Left renal cortex interstitium (tissue), 4 donors: ENCODE measurements at regions not wholly inside any gene's neighbourhood (a gene's known extent, or its start where the extent isn't known, plus 50 kb on each side); places are given as distances from the start of the nearest gene placed in this dataset.

Source experiments
- DNase-seq, 4 donors: peaks; one replicate each; pipeline ENCODE4 v3.0.0-alpha.2; 2013; ENCODE audit warnings: low read depth in 4 of 4, low spot score in 2 of 4, missing footprints in 1 of 4

DNA sequence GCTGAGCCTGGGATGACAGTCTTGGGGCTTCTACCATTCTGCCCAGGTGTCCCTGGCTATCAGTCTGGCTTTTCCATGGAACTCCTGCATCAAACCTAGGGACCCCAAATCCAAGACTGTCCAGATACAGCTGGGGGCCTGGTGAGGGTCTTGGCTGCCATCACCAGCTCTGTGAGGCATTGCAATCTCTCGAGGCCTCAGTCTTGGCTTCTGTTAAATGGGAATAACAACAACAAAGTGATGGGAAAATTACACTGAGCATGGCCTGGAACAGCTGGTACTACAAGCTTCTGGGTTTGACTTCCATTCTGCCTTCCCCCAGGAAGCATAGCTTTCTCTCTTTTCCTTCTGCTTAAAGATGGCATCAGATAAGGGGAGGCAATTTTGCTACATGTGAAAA, 50.0 kb upstream of the LCTL start:
- no peak for DNase-seq

DNA sequence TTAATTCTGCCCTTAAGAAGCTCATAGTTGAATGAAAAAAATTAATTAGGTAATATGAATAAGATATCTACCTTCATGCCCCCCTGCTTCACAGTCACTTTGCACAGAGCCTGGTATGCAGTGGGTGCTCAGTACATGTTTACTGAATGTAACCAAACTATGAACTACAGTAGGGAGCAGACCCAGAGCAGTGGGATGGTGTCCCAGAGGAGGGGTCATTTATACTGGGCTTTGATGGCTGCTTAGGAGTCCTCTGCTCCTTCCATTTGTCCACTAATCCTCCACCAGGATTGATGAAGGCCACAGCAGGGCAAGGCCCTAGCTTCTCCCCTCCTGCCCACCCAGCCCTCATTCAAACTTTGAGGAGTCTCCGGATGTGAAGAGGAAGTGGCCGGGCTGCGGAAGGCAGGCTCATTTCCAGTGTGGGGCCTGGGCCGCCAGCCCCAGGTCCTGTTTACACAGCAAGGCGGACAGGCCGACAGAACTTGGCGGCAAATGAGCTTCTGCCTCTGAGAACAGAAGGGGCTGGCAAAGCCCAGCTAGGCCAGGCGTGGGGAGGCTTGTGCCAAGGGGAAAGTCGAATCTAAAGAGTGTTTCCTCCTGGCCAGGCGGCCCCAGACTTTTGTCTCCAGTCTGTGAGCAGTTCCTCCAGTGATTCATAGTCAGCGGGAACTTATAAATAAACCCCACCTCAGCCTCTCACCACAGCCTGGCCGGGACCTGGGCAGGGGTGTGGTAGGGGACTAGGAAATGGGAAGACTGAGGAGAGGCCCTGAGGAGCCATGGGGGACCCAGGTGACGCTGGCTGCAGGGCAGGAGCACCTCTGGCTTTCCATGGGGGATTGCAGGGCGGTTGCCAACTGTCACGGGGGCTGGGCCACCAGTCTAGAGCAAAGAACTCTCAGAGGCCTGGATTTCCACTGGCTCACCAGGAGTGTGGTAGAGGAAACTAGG, 51.6 kb upstream of the LCTL start:
- no peak for DNase-seq

DNA sequence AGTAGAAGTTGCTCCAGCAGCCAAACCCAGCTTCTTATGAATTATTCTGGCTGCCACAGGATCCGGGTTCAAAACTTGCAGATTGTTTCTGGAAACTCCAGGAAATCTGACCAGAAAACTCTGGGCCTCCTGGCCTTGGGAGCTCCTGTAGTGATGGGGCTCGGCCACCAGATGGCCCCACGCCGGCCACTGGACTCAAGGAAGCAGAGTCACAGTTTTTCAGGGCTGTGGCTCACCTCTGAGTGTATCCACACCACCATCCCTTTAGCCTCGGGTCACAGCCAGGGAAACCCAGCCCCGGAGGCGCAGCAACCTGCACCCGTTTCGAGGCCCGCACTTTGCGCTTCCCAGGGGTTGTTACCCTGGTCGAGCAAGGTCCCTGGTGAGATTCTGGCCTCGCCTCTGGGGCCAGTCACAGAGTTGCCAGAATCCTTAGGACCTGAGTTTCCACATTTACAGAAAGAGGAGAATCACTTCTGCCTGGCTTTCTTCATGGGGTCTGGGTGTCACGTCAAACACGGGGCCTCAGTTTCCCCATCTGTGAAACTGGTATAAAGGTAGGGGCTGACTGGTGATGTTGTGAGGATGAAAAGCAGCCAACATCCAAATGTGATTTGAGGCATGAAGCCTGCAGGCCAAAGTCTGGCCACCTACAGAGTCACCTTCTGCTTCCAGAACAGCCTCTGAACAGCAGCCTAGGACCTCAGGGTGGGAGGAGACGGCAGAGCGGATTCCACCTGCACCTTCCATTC, 53.5 kb upstream of the LCTL start:
- no peak for DNase-seq

DNA sequence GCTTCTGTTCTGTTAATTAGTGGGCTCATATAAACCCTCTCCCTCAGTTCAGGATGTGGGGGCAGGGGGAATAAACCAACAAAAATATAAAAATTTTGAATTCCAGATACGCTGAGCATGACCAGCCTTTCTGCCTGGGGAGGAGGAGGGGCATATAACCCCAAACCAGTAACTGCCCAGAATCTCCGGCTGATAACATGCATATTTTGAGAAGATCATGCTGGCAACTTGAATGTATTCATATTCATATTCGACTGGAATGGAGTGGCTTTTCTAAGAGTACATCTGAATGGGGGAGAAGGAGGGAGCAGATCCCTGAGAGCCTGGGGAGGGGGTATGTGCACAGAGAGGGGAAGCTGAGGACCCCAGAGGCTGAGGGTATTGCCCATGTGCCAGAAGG, 54.5 kb upstream of the LCTL start:
- DNase-seq, result no peak

DNA sequence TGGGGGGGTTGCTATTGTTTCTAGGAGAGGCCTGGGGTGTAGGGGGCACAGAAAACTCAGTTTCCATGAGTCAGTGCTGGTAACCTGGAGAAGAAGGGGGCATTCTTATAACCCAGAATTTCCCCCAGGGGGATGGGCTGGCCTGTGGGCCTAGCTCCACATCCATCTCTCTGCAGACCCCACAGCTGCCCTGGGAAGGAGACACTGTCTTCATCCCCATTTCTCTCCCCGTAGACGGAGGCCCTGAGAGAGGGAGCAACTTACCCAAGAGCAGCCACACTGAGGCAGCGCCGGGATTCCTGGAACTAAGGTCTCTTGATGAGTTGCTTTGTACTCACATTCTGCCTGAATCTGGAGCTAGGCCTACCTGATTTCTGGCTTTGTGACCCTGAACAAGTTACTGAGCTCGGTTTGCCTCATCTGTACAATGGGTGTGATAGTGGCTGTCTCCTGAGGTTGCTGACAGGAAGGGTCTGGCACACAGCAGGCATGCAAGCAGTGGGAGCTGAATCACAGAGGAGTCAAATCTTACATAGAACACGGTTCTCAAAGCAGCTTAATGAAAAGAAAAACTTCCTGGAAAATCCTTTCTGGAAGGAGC, 55.0 kb upstream of the LCTL start:
- DNase-seq, result no peak

DNA sequence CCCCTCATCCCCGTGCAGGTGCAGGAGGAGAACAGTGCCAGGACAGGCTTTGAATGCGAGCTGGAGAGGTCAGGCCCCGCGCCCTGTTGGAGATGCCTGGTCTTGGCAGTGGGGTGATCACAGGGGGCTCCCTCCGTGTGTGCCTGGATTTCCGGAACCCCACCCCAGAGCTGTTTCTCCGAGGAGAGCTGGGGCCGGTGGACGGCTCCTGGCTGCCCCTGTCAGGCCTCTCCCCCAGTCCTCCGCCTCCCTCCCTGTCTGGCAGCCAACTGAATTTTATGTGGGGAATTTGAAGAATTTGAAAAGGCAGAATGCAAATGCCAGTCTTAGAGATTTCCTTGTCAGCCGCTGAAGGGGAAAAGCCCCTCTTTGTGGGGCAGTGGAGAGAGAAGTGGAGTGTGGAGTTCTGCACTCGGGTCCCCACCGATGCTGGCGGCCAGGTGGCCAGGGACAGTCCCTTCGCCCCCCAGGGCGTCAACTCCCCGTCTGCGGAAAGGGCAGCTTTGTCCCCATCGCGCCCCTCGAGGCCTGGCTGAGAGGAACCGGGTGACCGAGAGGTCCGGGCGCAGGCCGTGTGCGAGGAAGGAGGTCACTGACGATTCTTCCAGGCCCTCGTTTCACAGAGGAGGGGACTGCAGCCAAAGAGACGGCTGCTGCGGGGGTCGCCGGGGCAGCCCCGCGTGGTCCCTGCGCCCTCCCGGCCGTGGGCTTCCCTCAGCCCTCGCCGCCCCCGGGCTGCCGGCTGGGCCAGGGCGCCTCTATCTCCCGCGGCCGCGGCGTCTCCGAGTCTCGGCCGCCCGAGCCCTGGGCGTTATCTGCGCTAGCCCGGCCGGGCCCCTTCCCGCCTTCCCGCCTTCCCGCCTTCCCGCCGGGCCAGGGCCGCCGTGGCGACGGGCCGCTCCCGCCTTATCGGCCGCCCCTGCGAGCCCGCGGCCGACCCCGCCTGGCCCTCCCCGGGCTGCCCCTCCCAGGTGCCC, 56.0 kb upstream of the LCTL start:
- DNase-seq, result no peak

DNA sequence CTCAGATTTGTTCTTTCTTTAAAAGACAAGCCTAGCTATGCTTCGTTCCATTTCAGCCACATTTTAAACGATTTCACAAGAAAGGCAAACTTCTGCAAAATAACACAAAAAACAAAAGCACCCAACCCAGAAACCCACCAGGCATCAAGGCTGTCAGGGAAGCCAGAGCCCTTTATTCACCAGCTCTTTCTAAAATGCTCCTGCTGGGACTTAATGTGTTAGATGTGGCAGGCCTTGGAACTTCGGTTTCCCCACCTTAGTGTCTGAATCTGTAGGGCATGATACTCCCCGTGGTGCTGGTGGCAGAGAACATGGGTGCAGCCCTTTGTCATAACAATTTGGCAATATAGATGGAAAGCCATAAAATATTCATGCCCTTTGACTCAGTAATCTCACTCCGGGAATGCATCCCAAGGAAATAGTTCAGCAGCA, 56.8 kb upstream of the LCTL start:
- DNase-seq, result no peak

DNA sequence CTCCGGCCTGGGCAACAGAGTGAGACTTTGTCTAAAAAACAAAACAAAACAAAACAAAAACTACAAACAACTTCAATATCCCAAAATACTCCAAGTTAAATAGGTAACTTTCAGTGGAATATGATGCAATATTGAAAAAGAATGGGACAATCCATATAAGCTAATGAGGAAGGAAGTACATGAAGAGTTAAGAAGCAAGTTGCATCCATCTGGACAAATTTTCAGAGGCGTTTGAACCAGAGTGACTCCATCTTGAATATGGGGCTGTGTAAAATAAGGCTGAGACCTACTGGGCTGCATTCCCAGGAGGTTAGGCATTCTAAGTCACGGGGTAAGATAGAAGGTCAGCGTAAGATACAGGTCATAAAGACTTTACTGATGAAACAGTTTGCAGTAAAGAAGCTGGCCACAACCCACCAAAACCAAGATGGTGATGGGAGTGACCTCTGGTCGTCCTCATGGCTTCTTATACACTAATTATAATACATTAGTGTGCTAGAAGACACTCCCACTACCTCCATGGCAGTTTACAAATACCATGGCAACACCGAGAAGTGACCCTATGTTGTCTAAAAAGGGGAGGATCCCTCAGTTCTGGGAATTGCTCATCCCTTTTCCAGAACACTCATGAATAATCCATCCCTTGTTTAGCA, 58.1 kb upstream of the LCTL start:
- DNase-seq, result no peak

DNA sequence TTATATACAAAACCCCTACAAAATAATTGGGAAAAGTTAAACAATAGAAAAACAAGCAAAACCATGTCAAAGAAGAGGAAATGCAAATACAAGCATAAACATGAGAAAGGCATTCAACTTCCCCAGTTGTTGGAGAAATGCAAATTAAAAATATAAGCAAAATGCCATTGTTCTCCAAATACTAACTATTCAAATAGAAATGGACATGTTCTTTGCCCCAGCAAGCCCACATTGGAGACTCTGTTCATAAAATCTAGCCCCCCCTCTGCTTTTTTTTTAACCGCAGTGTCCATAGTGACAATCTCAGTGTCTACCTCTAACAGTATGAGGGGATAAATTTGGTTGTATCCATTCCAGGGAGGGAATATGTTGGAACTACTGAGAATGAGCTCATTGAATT, 59.7 kb upstream of the LCTL start:
- DNase-seq, result no peak

DNA sequence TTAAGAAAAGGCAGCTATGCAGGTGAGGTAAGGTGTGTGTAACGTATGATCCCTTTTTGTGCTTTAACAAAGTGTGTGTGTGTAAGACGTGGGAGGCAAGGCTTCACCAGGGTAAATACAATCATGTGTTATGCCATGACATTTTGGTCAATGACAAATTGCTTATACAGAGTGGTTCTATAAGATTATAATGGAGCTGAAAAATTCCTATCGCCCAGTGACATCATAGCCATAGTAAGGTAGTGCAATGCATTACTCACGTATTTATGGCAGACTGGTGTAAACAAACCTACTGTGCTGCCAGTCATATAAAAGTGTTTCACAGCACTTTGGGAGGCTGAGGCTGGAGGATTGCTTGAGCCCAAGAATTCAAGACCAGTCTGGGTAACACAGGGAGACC, 60.2 kb upstream of the LCTL start:
- no peak for DNase-seq

DNA sequence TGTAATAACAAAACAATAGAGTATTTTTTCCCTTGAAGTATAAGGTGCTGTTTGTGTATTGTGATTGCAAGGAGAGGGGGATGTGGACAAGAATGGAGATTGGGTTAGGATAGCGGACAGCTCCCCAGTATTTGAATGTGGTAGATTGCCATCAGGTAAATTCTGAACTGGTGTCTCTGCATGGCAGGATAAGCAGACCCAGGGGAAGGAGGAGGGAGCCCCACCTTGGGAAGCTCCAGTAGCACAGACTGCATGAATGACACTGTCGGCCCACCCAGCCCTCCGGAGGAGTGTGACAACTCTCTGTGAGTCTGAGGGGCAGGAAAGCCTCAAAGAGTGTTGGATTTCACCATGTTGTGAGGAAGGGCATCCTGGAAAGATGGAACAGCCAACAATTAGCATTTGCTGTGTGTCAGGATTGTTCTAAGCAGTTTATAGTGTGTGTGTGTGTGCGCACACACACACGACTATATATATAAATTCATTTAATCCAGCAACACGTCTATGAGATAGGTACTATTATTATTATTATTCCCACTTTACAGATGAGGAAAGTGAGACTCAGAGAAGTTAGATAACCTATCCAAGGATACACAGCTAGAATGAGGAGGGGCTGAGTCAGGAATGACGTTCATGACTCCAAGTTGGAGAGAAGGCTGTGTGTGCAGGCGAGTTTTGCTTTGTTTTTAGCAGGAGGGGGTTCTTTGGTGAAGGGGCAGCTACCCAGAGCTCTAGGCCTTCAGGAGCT, 63.4 kb upstream of the LCTL start:
- no peak for DNase-seq

DNA sequence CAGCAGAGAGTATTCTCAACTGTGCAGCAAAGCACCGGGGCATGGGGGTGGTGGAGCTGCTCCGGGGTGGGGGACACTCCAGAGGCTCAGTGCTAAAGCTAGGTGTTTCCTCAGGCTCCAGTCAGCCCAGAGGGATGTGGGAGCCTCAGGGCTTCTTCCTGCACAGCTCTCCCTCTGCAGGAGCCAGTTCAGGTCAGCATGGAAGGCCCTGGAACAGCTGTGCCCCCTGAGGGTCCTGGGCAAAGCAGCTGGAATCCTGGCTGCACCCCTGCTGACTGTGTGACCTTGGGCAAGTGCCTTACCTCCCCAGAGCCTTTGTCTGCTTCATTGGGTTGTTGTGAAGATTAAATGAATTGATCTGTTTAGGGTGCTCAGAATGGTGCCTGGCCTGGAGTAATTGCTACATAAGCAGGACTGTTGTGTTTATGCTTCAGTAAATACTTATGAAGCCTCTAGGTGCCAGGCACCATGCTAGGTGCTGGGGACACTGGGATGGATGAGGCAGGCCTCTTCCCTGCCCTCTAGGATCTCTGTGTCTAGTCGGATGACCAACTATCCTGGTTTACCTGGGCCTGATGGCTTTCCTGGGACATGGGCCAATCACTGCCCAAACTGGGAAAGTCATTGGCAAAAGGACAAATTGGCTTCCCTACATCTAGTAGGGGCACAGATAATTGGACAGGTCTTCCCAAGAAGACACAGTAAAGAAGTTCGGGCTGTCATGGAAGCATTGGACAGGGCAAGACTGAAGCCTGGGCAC, 64.2 kb upstream of the LCTL start:
- DNase-seq, result no peak

DNA sequence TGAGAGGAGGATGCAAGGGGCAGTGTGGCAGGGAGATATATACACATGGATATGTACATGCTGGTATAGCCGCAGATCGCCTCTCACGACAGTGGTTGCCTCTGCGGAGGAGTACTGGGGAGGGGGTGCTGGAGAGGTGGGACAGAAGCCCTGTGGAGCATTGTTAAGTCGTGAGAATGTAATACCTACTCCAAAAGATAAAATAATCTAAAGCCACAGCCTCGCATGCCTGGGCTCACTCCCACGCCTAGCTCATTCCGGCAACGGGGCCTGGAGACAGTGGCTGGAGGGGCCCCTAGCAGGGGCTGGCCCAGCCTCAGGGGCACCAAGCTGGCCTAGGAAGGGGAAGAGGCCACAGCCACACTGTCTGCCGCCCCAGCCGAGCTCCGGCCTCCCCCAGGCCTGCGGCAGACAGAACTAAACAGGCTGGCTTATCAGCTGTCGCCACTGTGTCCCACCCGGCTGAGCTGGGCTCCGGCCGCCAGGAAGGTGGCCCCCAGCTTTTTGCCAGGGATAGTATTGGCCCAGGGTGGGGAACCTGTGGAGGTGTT, 65.1 kb upstream of the LCTL start:
- peak in 1 of 4 donors; percentile 49 for DNase-seq

DNA sequence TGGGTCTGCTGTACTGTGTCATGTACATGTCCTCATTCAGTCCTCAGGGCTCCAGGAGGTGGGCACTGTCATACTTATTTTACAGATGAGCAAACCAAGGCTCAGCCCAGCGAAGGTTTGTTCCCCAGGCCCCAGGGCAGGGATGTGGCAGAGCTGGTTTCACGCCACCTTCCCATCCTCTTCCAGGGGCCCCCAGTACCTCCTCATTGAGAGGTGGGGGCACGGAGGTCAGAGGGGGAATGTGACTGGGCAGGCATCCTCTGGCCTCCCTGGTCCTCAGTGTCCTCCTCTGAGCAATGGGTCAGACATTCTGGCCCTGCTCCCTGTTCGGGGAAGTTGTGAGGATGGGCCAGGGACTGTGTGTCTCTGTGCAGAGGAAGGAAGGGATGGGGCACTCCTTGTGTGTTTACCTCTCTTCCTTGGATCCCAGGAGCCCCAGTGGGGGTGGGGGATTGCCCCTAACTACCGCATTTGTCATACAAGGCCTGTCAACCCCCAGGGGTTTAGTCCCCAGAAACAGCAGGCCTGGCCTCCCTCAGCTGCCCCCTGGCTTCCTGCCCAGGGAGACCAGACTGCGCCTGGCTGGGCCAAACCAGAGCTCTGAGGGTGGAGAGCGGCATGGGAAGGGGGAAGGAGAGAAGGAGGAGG, 65.9 kb upstream of the LCTL start:
- DNase-seq, result no peak

DNA sequence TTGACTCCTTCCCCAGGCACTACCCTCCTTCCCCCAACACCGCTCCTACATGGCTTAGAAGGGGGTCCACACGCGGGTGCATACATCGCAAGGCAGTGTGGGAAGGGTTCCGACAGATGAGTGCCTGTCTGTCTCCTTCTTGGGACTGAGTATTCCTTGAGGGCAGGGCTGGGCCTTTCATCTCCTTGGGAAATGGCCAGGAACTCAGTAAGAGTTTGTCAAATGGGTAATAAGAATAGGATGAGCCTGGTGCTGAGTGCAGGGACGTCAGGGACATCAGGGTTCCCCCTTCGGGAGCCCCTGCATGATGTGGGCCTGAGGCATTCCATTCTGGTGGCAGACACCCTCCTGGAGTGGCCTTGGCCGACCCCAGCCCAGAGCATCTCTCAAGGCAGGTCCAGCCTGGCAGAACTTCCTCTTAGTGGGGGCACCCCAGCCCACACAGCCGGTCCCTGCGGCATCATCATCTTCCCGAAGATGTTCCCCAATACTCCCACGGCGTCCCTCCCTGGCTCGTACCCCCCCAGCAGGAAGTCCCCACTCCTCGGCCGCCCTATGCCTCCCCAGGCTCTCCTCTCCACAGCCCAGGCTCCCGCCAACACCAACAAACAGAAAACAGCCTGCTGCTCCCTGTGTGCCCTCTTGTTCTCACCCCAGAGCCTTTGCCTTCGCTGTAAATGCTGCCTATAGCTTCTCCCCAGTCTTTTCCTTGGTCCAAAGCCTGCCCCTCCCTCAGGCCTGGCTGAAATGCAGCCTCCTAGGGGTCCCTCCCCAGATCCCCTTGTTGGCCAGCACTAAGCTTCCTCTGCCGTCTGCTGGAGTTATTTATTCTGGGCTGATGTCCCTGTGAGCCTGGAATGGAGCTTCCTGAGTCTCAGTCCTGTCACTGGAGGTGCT, 67.5 kb upstream of the LCTL start:
- DNase-seq, result no peak

DNA sequence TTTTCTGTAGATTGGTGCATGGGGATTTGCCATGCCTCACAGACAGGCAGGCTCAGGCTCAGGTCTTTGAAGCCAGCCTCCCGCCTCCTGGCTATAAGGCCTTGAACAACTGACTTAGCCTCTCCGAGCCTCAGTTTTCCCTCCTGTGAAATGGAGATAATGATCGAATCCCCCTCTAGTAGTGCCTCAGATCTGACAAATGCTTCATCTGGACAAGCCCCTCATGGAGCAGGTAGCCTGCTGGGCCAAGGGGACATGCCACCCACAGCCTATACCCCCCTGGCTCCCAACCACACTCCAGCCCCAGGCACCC, 68.1 kb upstream of the LCTL start:
- no peak for DNase-seq

DNA sequence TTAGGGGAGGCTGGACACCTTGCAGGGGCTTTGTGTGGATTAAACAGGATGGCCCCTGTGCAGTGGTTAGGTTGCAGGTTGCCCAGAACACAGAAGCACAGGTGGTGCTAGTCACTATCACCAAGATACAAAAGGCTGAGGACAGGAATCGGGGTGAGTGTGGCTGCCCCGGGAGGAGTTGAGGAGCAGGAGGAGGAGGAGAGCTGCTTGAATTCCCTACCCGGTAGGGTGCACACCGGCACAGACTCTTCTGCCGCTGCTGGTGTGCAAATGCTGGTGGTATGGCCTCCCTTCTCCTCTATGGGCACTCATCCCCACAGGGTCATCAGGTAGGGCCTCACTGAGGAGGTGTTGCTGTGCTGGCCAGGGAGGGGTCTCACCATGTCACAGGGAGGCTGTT, 67.5 kb upstream of the SMAD6 start:
- DNase-seq, result no peak
